ENCODE measurements at regions not wholly inside any gene's neighbourhood (a gene's known extent, or its start where the extent isn't known, plus 50 kb on each side); places are given as distances from the start of the nearest gene placed in this dataset.

DNA sequence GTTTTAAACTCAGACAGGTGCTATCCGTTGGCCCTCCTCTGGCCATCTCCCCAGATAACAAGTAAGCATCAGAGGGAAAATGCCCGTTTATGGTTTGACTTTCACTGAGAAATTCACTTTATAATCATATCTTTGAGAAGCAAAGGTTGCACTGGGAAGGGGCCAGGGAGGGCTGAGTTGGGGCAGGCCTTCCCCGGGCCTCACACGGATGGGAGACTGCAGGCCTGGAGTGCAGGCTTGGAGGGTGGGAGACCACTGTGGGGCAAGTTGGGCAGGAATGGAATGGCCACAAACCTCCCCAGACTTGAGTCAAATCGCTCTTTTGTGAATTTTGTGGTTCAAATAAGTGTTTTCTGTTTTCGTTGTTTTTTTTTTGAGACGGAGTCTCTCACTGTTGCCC, 451.7 kb downstream of the TSHZ3 start:
- Histone ChIP-seq H3K27me3 (ENCODE audit: insufficient read depth) (no peaks in the 10 kb centered on the region), H3K4me2 (no peak overlapping the region), H3K27ac (ENCODE audit: low read depth) (no peak overlapping the region), H3K9me2 (ENCODE audit: insufficient read depth) (peaks cover 6% of the 10 kb centered on the region), H3F3A (replicated peaks; ENCODE audit: low read depth) (no peaks in the 10 kb centered on the region), H2AFZ (0 out of 2 replicates have a peak overlapping the region, but pooled peaks have one; percentile 18), H3K4me1 (ENCODE audit: insufficient read depth) (peaks cover 25% of the 10 kb centered on the region), H3K4me3 (no peak overlapping the region), H4K20me1 (replicated peaks; ENCODE audit: insufficient read depth) (no peaks in the 10 kb centered on the region), H3K79me2 (replicated peaks; ENCODE audit: insufficient read depth) (no peaks in the 10 kb centered on the region), H3K36me3 (ENCODE audit: insufficient read depth) (no peaks in the 10 kb centered on the region)
- Mint-ChIP-seq H3K36me3 (ENCODE audit: low read depth) (no peaks in the 10 kb centered on the region), H3K9me3 (no peaks in the 10 kb centered on the region), H3K27me3 (ENCODE audit: insufficient read depth, low read depth, poor library complexity) (peaks cover 6% of the 10 kb centered on the region), H3K4me1 (peaks cover 38% of the 10 kb centered on the region), H3K4me3 (no peak overlapping the region), H3K27ac (no peak overlapping the region)
- DNase-seq (ENCODE audit: low spot score) (no peak), ATAC-seq (no peak)
- no peak for TF ChIP-seq POLR2AphosphoS5 (IDR thresholded peaks at IDR 0.05; ENCODE audit: low read depth)
- TF ChIP-seq, protein P1, sequence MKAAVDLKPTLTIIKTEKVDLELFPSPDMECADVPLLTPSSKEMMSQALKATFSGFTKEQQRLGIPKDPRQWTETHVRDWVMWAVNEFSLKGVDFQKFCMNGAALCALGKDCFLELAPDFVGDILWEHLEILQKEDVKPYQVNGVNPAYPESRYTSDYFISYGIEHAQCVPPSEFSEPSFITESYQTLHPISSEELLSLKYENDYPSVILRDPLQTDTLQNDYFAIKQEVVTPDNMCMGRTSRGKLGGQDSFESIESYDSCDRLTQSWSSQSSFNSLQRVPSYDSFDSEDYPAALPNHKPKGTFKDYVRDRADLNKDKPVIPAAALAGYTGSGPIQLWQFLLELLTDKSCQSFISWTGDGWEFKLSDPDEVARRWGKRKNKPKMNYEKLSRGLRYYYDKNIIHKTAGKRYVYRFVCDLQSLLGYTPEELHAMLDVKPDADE (IDR thresholded peaks at IDR 0.05), result no peak
- TF ChIP-seq STAT1 (IDR thresholded peaks at IDR 0.05; ENCODE audit: unreplicated experiment), result no peak
- no peak for TF ChIP-seq ZNF114 (CRISPR knock-in tag; IDR thresholded peaks at IDR 0.05)
- no peak for TF ChIP-seq JUNB (IDR thresholded peaks at IDR 0.05; ENCODE audit: unreplicated experiment)
- TF ChIP-seq CREB1 (CRISPR knock-in tag; IDR thresholded peaks at IDR 0.05; ENCODE audit: low read depth), result no peak

GRCh38 chr19:30897034-30897433, 452.2 kb downstream of the TSHZ3 start:
- Mint-ChIP-seq H3K4me1 (peaks cover 38% of the 10 kb centered on the region), H3K27me3 (ENCODE audit: insufficient read depth, low read depth, poor library complexity) (peaks cover 6% of the 10 kb centered on the region), H3K9me3 (no peaks in the 10 kb centered on the region), H3K4me3 (no peak overlapping the region), H3K27ac (no peak overlapping the region), H3K36me3 (ENCODE audit: low read depth) (no peaks in the 10 kb centered on the region)
- H3K4me3 ChIP-seq, result 0 out of 2 replicates have a peak overlapping the region, but pooled peaks have one; percentile 37
- no peak for TF ChIP-seq ZNF114 (CRISPR knock-in tag; IDR thresholded peaks at IDR 0.05)
- no peak for TF ChIP-seq STAT1 (IDR thresholded peaks at IDR 0.05; ENCODE audit: unreplicated experiment)
- no peak for TF ChIP-seq ZNF331 (CRISPR knock-in tag; IDR thresholded peaks at IDR 0.05; ENCODE audit: low read depth)
- TF ChIP-seq NANOG (IDR thresholded peaks at IDR 0.05; ENCODE audit: borderline replicate concordance), result no peak
- TF ChIP-seq EZH2phosphoT487 (IDR thresholded peaks at IDR 0.05; ENCODE audit: unreplicated experiment), result no peak
- TF ChIP-seq REST (IDR thresholded peaks at IDR 0.05; ENCODE audit: unreplicated experiment), result no peak
- no peak for TF ChIP-seq JUNB (IDR thresholded peaks at IDR 0.05; ENCODE audit: unreplicated experiment)
- TF ChIP-seq, protein P1 (IDR thresholded peaks at IDR 0.05), result no peak
- TF ChIP-seq, protein P2, sequence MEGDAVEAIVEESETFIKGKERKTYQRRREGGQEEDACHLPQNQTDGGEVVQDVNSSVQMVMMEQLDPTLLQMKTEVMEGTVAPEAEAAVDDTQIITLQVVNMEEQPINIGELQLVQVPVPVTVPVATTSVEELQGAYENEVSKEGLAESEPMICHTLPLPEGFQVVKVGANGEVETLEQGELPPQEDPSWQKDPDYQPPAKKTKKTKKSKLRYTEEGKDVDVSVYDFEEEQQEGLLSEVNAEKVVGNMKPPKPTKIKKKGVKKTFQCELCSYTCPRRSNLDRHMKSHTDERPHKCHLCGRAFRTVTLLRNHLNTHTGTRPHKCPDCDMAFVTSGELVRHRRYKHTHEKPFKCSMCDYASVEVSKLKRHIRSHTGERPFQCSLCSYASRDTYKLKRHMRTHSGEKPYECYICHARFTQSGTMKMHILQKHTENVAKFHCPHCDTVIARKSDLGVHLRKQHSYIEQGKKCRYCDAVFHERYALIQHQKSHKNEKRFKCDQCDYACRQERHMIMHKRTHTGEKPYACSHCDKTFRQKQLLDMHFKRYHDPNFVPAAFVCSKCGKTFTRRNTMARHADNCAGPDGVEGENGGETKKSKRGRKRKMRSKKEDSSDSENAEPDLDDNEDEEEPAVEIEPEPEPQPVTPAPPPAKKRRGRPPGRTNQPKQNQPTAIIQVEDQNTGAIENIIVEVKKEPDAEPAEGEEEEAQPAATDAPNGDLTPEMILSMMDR (conservative IDR thresholded peaks at IDR 0.05; ENCODE audit: low read depth in 2 of 2), result no peak
- peaks cover 6% of the 10 kb centered on the region for H3K9me2 ChIP-seq (ENCODE audit: insufficient read depth)
- no peaks in the 10 kb centered on the region for H4K20me1 ChIP-seq (replicated peaks; ENCODE audit: insufficient read depth)
- H3K4me2 ChIP-seq, result peak overlapping the region; percentile 74
- DNase-seq (ENCODE audit: low spot score) (no peak), ATAC-seq (no peak)
- 0 out of 2 replicates have a peak overlapping the region, but pooled peaks have one; percentile 18 for H2AFZ ChIP-seq
- no peaks in the 10 kb centered on the region for H3F3A ChIP-seq (replicated peaks; ENCODE audit: low read depth)
- H3K79me2 ChIP-seq (replicated peaks; ENCODE audit: insufficient read depth), result no peaks in the 10 kb centered on the region
- H3K36me3 ChIP-seq (ENCODE audit: insufficient read depth), result no peaks in the 10 kb centered on the region
- peaks cover 25% of the 10 kb centered on the region for H3K4me1 ChIP-seq (ENCODE audit: insufficient read depth)
- no peak overlapping the region for H3K27ac ChIP-seq (ENCODE audit: low read depth)
- H3K27me3 ChIP-seq (ENCODE audit: insufficient read depth), result no peaks in the 10 kb centered on the region
